Stimulated activated CD4-positive, alpha-beta T cell treated with anti-CD3 and anti-CD28 coated beads, TNF-alpha, amount 100 ng/mL, for 48 hours (primary cell): ENCODE measurements at regions not wholly inside any gene's neighbourhood (a gene's known extent, or its start where the extent isn't known, plus 50 kb on each side); places are given as distances from the start of the nearest gene placed in this dataset.
"Not testable (repeated sequence)": the region's sequence is repeated elsewhere in the genome, so short reads cannot be mapped to it uniquely, and the experiment has no call there.

Source experiments
- DNase-seq, 3 donors: peaks; one replicate each; pipeline ENCODE4 v3.0.0-alpha.2; 2020; ENCODE audit warnings: low read depth in 3 of 3

- DNase-seq, result no peak
These were observed 114.1 kb downstream of the FAR1 start for GRCh38 chr11:13782390-13783075.

GRCh38 chr11:13784441-13784840 lies 116.0 kb downstream of the FAR1 start:
- no peak for DNase-seq

- no peak for DNase-seq
These were observed 116.4 kb downstream of the FAR1 start for GRCh38 chr11:13784855-13785254.

GRCh38 chr11:13786688-13787087 lies 118.2 kb downstream of the FAR1 start:
- DNase-seq, result no peak

GRCh38 chr11:13797616-13798015 lies 129.1 kb downstream of the FAR1 start:
- not testable (repeated sequence) for DNase-seq

- no peak for DNase-seq
These were observed 132.4 kb downstream of the FAR1 start for GRCh38 chr11:13800901-13801300.

GRCh38 chr11:13818325-13818724 lies 144.2 kb upstream of the SPON1 start:
- DNase-seq, result no peak

- no peak for DNase-seq
These were observed 135.8 kb upstream of the SPON1 start for GRCh38 chr11:13826505-13827278.

GRCh38 chr11:13831696-13832095 lies 130.8 kb upstream of the SPON1 start:
- DNase-seq, result no peak

GRCh38 chr11:13834463-13834862 lies 128.1 kb upstream of the SPON1 start:
- DNase-seq, result no peak

GRCh38 chr11:13836666-13837065 lies 125.9 kb upstream of the SPON1 start:
- DNase-seq, result no peak

GRCh38 chr11:13837286-13837685 lies 125.2 kb upstream of the SPON1 start:
- DNase-seq, result no peak

GRCh38 chr11:13841393-13841792 lies 121.1 kb upstream of the SPON1 start:
- no peak for DNase-seq

- DNase-seq, result no peak
These were observed 114.5 kb upstream of the SPON1 start for GRCh38 chr11:13848031-13848430.

- DNase-seq, result no peak
These were observed 112.1 kb upstream of the SPON1 start for GRCh38 chr11:13850231-13851005.

GRCh38 chr11:13851691-13852090 lies 110.8 kb upstream of the SPON1 start:
- DNase-seq, result no peak

- no peak for DNase-seq
These were observed 110.0 kb upstream of the SPON1 start for GRCh38 chr11:13852481-13852880.

GRCh38 chr11:13857828-13858227 lies 104.7 kb upstream of the SPON1 start:
- DNase-seq, result no peak

GRCh38 chr11:13859892-13860291 lies 102.6 kb upstream of the SPON1 start:
- no peak for DNase-seq

- no peak for DNase-seq
These were observed 101.1 kb upstream of the SPON1 start for GRCh38 chr11:13861411-13861810.

GRCh38 chr11:13862845-13863392 lies 99.6 kb upstream of the SPON1 start:
- DNase-seq, result no peak

- no peak for DNase-seq
These were observed 93.7 kb upstream of the SPON1 start for GRCh38 chr11:13868710-13869397.
